SU-DHL-6 (cell line): ENCODE measurements at regions not wholly inside any gene's neighbourhood (a gene's known extent, or its start where the extent isn't known, plus 50 kb on each side); places are given as distances from the start of the nearest gene placed in this dataset.

ENCODE experiments used
- EZH2phosphoT487 ChIP-seq: fragments of 200-600 bp; sonication (generic), shearing (Covaris generic); conservative IDR thresholded peaks from 2 replicates; pipeline ENCODE4 v1.6.1; 2018; ENCODE audit warnings: mild to moderate bottlenecking, antibody characterized with exemption, low read length, moderate library complexity, mixed read lengths
- TF ChIP-seq, protein P1 (sequence below): fragments of 200-600 bp; sonication (generic); IDR thresholded peaks from one replicate; pipeline ENCODE4 v1.5.1; 2017; ENCODE audit warnings: antibody characterized with exemption, mild to moderate bottlenecking, low read length, moderate library complexity; ENCODE audit not compliant: insufficient read depth, poor library complexity, severe bottlenecking

DNA sequence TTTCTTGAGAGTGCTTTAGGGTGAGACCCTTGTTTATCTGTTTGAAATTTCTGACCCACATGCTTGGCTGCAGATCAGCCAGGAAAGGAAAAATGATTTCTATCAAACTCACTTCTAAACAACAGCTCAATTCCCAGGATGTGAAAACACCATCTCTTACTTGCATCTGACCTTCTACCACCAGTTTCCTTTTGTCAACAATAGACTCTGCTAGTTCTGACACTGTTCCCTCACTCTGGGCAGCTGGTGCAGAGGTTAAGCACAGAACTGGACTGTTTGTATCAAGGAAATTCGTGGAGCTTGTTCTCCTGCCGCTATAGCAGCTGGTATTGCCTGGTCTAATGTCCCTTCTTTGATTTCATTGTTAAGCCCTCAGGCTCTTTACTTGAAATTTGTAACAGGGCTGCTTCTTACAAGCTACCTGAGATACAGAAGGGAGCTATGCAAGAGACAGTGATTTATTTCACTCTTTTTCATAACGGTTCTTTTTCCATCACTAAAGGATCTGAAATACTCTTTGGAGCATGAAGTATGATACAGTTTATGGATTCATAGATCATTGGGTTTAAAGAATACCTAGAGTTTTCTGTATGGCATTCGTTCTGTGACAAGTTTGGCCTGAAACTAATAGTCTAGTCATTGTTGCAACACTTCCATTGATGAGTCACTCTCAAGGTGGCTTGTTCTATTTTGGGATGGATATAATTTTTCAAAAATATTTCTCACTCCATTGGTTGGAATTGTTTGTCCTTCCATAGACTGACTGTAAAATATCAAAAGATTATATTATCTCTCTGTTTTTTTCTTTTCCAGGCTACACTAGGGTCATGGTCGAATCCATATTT is 178.2 kb upstream of the ZC3H12C start:
- TF ChIP-seq, protein P1, sequence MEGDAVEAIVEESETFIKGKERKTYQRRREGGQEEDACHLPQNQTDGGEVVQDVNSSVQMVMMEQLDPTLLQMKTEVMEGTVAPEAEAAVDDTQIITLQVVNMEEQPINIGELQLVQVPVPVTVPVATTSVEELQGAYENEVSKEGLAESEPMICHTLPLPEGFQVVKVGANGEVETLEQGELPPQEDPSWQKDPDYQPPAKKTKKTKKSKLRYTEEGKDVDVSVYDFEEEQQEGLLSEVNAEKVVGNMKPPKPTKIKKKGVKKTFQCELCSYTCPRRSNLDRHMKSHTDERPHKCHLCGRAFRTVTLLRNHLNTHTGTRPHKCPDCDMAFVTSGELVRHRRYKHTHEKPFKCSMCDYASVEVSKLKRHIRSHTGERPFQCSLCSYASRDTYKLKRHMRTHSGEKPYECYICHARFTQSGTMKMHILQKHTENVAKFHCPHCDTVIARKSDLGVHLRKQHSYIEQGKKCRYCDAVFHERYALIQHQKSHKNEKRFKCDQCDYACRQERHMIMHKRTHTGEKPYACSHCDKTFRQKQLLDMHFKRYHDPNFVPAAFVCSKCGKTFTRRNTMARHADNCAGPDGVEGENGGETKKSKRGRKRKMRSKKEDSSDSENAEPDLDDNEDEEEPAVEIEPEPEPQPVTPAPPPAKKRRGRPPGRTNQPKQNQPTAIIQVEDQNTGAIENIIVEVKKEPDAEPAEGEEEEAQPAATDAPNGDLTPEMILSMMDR, result no peak
- TF ChIP-seq EZH2phosphoT487, result no peak
